HFF-Myc (cell line): ENCODE measurements at regions not wholly inside any gene's neighbourhood (a gene's known extent, or its start where the extent isn't known, plus 50 kb on each side); places are given as distances from the start of the nearest gene placed in this dataset.
"Not testable (repeated sequence)": the region's sequence is repeated elsewhere in the genome, so short reads cannot be mapped to it uniquely, and the experiment has no call there.

Experiments used
- DNase-seq: peaks from one replicate; pipeline ENCODE4 v3.0.0-alpha.2; 2011; ENCODE audit warnings: low read depth; ENCODE audit errors: extremely low read depth
- H3K4me3 ChIP-seq: replicated peaks from 2 replicates; pipeline ENCODE4 v1.5.1; 2011; ENCODE audit warnings: low read depth, mild to moderate bottlenecking, control low read depth, low read length
- CTCF ChIP-seq: IDR thresholded peaks from 2 replicates; pipeline ENCODE4 v1.5.1; 2012; ENCODE audit warnings: mild to moderate bottlenecking, low read depth, low read length, control low read depth; ENCODE audit errors: missing control alignments

- H3K4me3 ChIP-seq: no peak overlapping the region
- DNase-seq: no peak
- TF ChIP-seq CTCF: peak; percentile 7
These were observed 87.3 kb upstream of the FOXI2 start for GRCh38 chr10:127649642-127650041.

DNA sequence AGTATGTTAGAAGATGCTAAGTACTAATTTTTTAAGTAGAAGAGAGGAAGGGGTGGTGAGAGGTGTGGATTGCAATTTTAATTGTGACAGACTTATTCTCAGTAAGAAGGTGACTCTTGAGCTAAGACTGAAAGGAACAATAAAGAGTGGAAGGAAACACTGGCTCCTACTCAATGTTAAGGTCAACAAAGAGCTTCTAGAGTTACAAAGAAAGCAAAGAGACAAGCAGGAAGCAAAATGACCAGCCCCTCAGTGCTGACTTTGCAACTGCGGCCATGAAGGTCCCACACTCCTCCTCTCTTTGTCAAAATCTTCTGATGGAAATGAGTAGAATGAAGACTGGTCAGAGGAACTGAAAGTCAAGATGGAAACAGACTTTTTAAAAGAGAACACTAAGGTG, 79.9 kb upstream of the FOXI2 start:
- DNase-seq: no peak
- no peak for TF ChIP-seq CTCF
- no peak overlapping the region for H3K4me3 ChIP-seq

- H3K4me3 ChIP-seq, DNase-seq: not testable (repeated sequence)
These were observed 60.6 kb upstream of the FOXI2 start for GRCh38 chr10:127676430-127676829.

DNA sequence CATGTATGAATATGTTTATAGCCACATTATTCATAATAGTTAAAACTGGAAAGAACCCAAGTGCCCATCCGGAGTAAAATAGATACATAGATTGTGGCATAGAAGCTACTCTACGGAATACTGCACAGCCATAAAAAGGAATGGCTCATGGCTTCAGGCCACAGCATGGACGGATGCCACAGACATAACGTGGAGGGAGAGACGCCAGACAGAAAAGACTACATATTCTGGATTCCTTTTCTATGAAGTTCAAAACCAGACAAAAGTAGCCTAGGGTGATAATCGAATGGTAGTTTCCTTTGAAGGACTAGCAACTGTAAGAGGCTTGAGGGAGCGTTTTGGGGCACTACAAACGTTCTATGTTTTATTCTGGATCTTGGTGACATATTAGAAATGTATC, 58.9 kb upstream of the FOXI2 start:
- no peak for TF ChIP-seq CTCF
- no peak overlapping the region for H3K4me3 ChIP-seq
- no peak for DNase-seq

GRCh38 chr10:127679642-127680255, 57.2 kb upstream of the FOXI2 start:
- TF ChIP-seq CTCF: no peak
- no peak overlapping the region for H3K4me3 ChIP-seq
- no peak for DNase-seq
